ENCODE measurements at regions not wholly inside any gene's neighbourhood (a gene's known extent, or its start where the extent isn't known, plus 50 kb on each side); places are given as distances from the start of the nearest gene placed in this dataset.
"Not testable (repeated sequence)": the region's sequence is repeated elsewhere in the genome, so short reads cannot be mapped to it uniquely, and the experiment has no call there.

- H3K27ac ChIP-seq (ENCODE audit: low read depth, low read length): no peak overlapping the region
- H3K9ac ChIP-seq (ENCODE audit: low read length): no peak overlapping the region
- no peak overlapping the region for H3K4me3 ChIP-seq (ENCODE audit: low read length)
- peaks cover 3% of the 10 kb centered on the region for H3K27me3 ChIP-seq (ENCODE audit: control insufficient read depth, insufficient read depth, low read length)
- H3K36me3 ChIP-seq (ENCODE audit: control insufficient read depth, insufficient read depth, low read length): no peaks in the 10 kb centered on the region
- no peaks in the 10 kb centered on the region for H3K4me1 ChIP-seq (ENCODE audit: control insufficient read depth, insufficient read depth, low read length)
Observed at GRCh38 chr5:171544913-171545765, 125.7 kb downstream of the FGF18 start.

GRCh38 chr5:171549274-171549673 is 129.8 kb downstream of the FGF18 start:
- no peak overlapping the region for H3K4me3 ChIP-seq (ENCODE audit: low read length)
- H3K27ac ChIP-seq (ENCODE audit: low read depth, low read length): no peak overlapping the region
- no peaks in the 10 kb centered on the region for H3K36me3 ChIP-seq (ENCODE audit: control insufficient read depth, insufficient read depth, low read length)
- H3K27me3 ChIP-seq (ENCODE audit: control insufficient read depth, insufficient read depth, low read length): no peaks in the 10 kb centered on the region
- H3K9ac ChIP-seq (ENCODE audit: low read length): no peak overlapping the region
- H3K4me1 ChIP-seq (ENCODE audit: control insufficient read depth, insufficient read depth, low read length): no peaks in the 10 kb centered on the region

GRCh38 chr5:171553817-171554216 is 134.4 kb downstream of the FGF18 start:
- not testable (repeated sequence) for H3K4me1 ChIP-seq (ENCODE audit: control insufficient read depth, insufficient read depth, low read length); H3K9ac ChIP-seq (ENCODE audit: low read length); H3K27me3 ChIP-seq (ENCODE audit: control insufficient read depth, insufficient read depth, low read length); H3K27ac ChIP-seq (ENCODE audit: low read depth, low read length); H3K36me3 ChIP-seq (ENCODE audit: control insufficient read depth, insufficient read depth, low read length); H3K4me3 ChIP-seq (ENCODE audit: low read length)

GRCh38 chr5:171555160-171555559 is 135.7 kb downstream of the FGF18 start:
- Histone ChIP-seq H3K9ac (ENCODE audit: low read length) (no peak overlapping the region), H3K27ac (ENCODE audit: low read depth, low read length) (no peak overlapping the region), H3K27me3 (ENCODE audit: control insufficient read depth, insufficient read depth, low read length) (no peaks in the 10 kb centered on the region), H3K36me3 (ENCODE audit: control insufficient read depth, insufficient read depth, low read length) (no peaks in the 10 kb centered on the region), H3K4me3 (ENCODE audit: low read length) (no peak overlapping the region), H3K4me1 (ENCODE audit: control insufficient read depth, insufficient read depth, low read length) (no peaks in the 10 kb centered on the region)

GRCh38 chr5:171562822-171563221 is 143.4 kb downstream of the FGF18 start:
- no peaks in the 10 kb centered on the region for H3K27me3 ChIP-seq (ENCODE audit: control insufficient read depth, insufficient read depth, low read length)
- H3K4me1 ChIP-seq (ENCODE audit: control insufficient read depth, insufficient read depth, low read length): no peaks in the 10 kb centered on the region
- no peaks in the 10 kb centered on the region for H3K36me3 ChIP-seq (ENCODE audit: control insufficient read depth, insufficient read depth, low read length)
- H3K27ac ChIP-seq (ENCODE audit: low read depth, low read length): no peak overlapping the region
- H3K9ac ChIP-seq (ENCODE audit: low read length): no peak overlapping the region
- no peak overlapping the region for H3K4me3 ChIP-seq (ENCODE audit: low read length)

- H3K27me3 ChIP-seq (ENCODE audit: control insufficient read depth, insufficient read depth, low read length): no peaks in the 10 kb centered on the region
- no peaks in the 10 kb centered on the region for H3K36me3 ChIP-seq (ENCODE audit: control insufficient read depth, insufficient read depth, low read length)
- no peak overlapping the region for H3K9ac ChIP-seq (ENCODE audit: low read length)
- H3K27ac ChIP-seq (ENCODE audit: low read depth, low read length): no peak overlapping the region
- H3K4me1 ChIP-seq (ENCODE audit: control insufficient read depth, insufficient read depth, low read length): no peaks in the 10 kb centered on the region
- no peak overlapping the region for H3K4me3 ChIP-seq (ENCODE audit: low read length)
Observed at GRCh38 chr5:171568389-171568788, 148.9 kb downstream of the FGF18 start.

- Histone ChIP-seq H3K36me3 (ENCODE audit: control insufficient read depth, insufficient read depth, low read length) (no peaks in the 10 kb centered on the region), H3K27ac (ENCODE audit: low read depth, low read length) (no peak overlapping the region), H3K9ac (ENCODE audit: low read length) (no peak overlapping the region), H3K4me3 (ENCODE audit: low read length) (no peak overlapping the region), H3K4me1 (ENCODE audit: control insufficient read depth, insufficient read depth, low read length) (no peaks in the 10 kb centered on the region), H3K27me3 (ENCODE audit: control insufficient read depth, insufficient read depth, low read length) (no peaks in the 10 kb centered on the region)
Observed at GRCh38 chr5:171569065-171569712, 149.7 kb downstream of the FGF18 start.

GRCh38 chr5:171570244-171570825 is 150.9 kb downstream of the FGF18 start:
- Histone ChIP-seq H3K36me3 (ENCODE audit: control insufficient read depth, insufficient read depth, low read length) (no peaks in the 10 kb centered on the region), H3K4me3 (ENCODE audit: low read length) (no peak overlapping the region), H3K27ac (ENCODE audit: low read depth, low read length) (no peak overlapping the region), H3K4me1 (ENCODE audit: control insufficient read depth, insufficient read depth, low read length) (no peaks in the 10 kb centered on the region), H3K9ac (ENCODE audit: low read length) (no peak overlapping the region), H3K27me3 (ENCODE audit: control insufficient read depth, insufficient read depth, low read length) (no peaks in the 10 kb centered on the region)

GRCh38 chr5:171571663-171572062 is 152.2 kb downstream of the FGF18 start:
- H3K27me3 ChIP-seq (ENCODE audit: control insufficient read depth, insufficient read depth, low read length): no peaks in the 10 kb centered on the region
- no peaks in the 10 kb centered on the region for H3K4me1 ChIP-seq (ENCODE audit: control insufficient read depth, insufficient read depth, low read length)
- no peak overlapping the region for H3K4me3 ChIP-seq (ENCODE audit: low read length)
- H3K36me3 ChIP-seq (ENCODE audit: control insufficient read depth, insufficient read depth, low read length): no peaks in the 10 kb centered on the region
- no peak overlapping the region for H3K27ac ChIP-seq (ENCODE audit: low read depth, low read length)
- H3K9ac ChIP-seq (ENCODE audit: low read length): no peak overlapping the region

GRCh38 chr5:171573021-171573420 is 153.6 kb downstream of the FGF18 start:
- H3K27me3 ChIP-seq (ENCODE audit: control insufficient read depth, insufficient read depth, low read length): no peaks in the 10 kb centered on the region
- no peak overlapping the region for H3K9ac ChIP-seq (ENCODE audit: low read length)

GRCh38 chr5:171573451-171574225 is 154.2 kb downstream of the FGF18 start:
- Histone ChIP-seq H3K36me3 (ENCODE audit: control insufficient read depth, insufficient read depth, low read length) (no peaks in the 10 kb centered on the region), H3K4me3 (ENCODE audit: low read length) (no peak overlapping the region), H3K9ac (ENCODE audit: low read length) (no peak overlapping the region), H3K27me3 (ENCODE audit: control insufficient read depth, insufficient read depth, low read length) (no peaks in the 10 kb centered on the region), H3K27ac (ENCODE audit: low read depth, low read length) (no peak overlapping the region), H3K4me1 (ENCODE audit: control insufficient read depth, insufficient read depth, low read length) (no peaks in the 10 kb centered on the region)

More at GRCh38 chr5:171573021-171573420, 153.6 kb downstream of the FGF18 start:
- no peaks in the 10 kb centered on the region for H3K4me1 ChIP-seq (ENCODE audit: control insufficient read depth, insufficient read depth, low read length)
- H3K36me3 ChIP-seq (ENCODE audit: control insufficient read depth, insufficient read depth, low read length): no peaks in the 10 kb centered on the region
- H3K27ac ChIP-seq (ENCODE audit: low read depth, low read length): no peak overlapping the region
- H3K4me3 ChIP-seq (ENCODE audit: low read length): no peak overlapping the region

- Histone ChIP-seq H3K27ac (ENCODE audit: low read depth, low read length) (no peak overlapping the region), H3K4me3 (ENCODE audit: low read length) (no peak overlapping the region), H3K9ac (ENCODE audit: low read length) (no peak overlapping the region), H3K36me3 (ENCODE audit: control insufficient read depth, insufficient read depth, low read length) (no peaks in the 10 kb centered on the region), H3K27me3 (ENCODE audit: control insufficient read depth, insufficient read depth, low read length) (no peaks in the 10 kb centered on the region), H3K4me1 (ENCODE audit: control insufficient read depth, insufficient read depth, low read length) (peaks cover 3% of the 10 kb centered on the region)
Observed at GRCh38 chr5:171574376-171574775, 154.9 kb downstream of the FGF18 start.
